C4-2B (cell line): ENCODE measurements at regions not wholly inside any gene's neighbourhood (a gene's known extent, or its start where the extent isn't known, plus 50 kb on each side); places are given as distances from the start of the nearest gene placed in this dataset.

ENCODE experiments used
- H3K27ac ChIP-seq: fragments of 450-650 bp; 2 replicates; pipeline ENCODE4 v1.5.1; 2017
- ZFX ChIP-seq: fragments of 450-650 bp; IDR thresholded peaks from 2 replicates; pipeline ENCODE4 v1.6.1; 2017
- TF ChIP-seq, protein P1 (sequence below): fragments of 450-650 bp; conservative IDR thresholded peaks from 2 replicates; pipeline ENCODE4 v1.5.1; 2017; ENCODE audit warnings: mild to moderate bottlenecking

DNA sequence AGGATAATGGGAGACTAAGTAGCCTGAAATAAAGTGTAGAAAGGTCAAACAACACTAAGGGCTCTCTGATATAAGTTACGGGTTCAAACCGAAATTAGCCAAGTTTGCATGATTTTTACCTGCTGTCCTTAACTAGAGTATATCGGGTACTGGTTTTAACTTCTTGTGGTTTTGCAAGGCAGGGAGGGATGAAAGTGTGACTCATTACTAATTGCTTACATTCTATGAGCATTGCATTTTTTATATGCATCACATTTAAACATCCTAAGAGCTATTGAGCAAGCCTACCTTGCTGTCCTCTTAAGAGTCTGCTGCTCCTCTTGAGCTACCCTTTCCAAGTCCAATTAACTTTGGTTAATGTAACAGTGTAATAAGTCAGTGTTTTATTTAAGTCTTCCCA is 415.4 kb downstream of the SLITRK5 start:
- TF ChIP-seq, protein P1, sequence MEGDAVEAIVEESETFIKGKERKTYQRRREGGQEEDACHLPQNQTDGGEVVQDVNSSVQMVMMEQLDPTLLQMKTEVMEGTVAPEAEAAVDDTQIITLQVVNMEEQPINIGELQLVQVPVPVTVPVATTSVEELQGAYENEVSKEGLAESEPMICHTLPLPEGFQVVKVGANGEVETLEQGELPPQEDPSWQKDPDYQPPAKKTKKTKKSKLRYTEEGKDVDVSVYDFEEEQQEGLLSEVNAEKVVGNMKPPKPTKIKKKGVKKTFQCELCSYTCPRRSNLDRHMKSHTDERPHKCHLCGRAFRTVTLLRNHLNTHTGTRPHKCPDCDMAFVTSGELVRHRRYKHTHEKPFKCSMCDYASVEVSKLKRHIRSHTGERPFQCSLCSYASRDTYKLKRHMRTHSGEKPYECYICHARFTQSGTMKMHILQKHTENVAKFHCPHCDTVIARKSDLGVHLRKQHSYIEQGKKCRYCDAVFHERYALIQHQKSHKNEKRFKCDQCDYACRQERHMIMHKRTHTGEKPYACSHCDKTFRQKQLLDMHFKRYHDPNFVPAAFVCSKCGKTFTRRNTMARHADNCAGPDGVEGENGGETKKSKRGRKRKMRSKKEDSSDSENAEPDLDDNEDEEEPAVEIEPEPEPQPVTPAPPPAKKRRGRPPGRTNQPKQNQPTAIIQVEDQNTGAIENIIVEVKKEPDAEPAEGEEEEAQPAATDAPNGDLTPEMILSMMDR = no peak
- no peak for TF ChIP-seq ZFX

DNA sequence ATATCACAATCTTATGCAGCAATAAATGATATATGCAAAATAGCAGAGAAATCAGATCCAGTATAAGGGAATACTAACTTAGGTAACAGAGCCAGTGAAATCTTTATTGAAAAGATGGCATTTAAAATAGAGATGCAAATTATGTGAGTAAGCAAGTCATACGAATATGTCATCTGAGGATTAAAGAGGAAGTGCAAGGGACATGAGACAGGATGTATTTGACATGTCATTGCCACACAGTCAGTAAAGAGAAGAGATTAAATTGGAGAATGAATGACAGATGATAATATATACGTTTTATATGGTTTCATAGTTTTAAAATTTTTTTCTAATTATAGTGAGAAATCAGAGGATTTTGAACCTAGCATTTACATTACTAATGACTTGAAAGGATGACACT is 426.4 kb downstream of the SLITRK5 start:
- TF ChIP-seq ZFX = no peak
- TF ChIP-seq, protein P1 = no peak

More for the DNA sequence above, 415.4 kb downstream of the SLITRK5 start:
- no peak overlapping the region for H3K27ac ChIP-seq

DNA sequence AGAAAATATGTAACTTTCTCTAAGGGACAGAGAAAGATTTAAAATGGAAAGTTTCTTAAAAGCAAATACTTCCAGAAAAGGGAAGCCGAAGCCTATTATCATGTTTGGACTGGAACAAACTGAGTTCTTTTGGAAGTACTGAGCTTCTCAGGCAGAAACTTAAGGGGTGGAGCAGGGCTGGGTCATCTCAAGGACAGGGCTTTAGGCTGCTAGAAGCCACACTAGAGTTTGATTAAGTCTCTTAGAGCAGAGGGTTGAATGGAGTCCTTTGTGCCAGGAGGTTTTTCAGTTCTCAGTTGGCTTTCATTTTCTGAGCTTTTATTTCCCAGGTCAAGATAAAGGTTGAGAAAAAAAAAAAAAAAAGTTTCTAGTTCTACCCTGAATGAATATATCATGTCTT is 432.7 kb downstream of the SLITRK5 start:
- no peak for TF ChIP-seq ZFX
- no peak overlapping the region for H3K27ac ChIP-seq

More for the DNA sequence above, 426.4 kb downstream of the SLITRK5 start:
- no peak overlapping the region for H3K27ac ChIP-seq

DNA sequence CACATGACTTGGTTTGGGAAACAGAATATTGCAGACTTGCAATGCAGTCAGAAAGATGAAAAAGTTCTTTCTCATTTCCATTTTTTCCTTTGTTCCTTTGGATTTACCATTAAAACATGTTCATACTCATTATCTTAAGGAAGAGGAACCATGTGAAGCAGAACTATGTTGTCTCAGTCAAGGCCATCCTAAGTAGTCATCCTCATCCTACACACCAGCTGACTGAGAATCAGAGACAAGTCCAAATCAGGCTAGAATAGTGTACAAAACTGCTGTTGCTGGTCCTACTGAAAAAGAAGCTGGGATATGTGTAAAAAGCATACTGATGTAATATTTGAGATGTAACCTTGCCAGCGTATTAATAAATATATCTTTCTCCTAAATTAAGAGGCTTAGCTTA is 433.4 kb downstream of the SLITRK5 start:
- no peak overlapping the region for H3K27ac ChIP-seq
- TF ChIP-seq ZFX = no peak
- TF ChIP-seq, protein P1 = no peak

DNA sequence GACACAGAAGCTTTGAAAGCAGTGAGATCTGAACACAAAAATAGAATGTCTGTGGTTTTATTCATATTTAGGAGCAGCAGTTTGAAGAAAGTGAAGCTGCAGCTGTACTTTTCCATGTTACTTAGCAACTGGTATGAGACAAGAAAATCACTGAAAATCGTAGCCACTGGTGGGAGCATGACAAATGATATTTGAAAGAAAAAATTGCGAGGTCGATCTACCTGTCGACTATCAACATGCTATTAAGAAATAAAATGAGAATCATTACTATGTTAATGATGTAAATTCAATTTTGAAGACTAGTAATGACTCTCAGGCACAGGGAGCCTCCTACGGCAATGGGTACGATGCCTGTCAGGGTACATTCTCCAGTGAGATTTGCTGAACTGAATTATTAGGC is 436.4 kb downstream of the SLITRK5 start:
- TF ChIP-seq ZFX = no peak
- TF ChIP-seq, protein P1 = no peak
- no peak overlapping the region for H3K27ac ChIP-seq

DNA sequence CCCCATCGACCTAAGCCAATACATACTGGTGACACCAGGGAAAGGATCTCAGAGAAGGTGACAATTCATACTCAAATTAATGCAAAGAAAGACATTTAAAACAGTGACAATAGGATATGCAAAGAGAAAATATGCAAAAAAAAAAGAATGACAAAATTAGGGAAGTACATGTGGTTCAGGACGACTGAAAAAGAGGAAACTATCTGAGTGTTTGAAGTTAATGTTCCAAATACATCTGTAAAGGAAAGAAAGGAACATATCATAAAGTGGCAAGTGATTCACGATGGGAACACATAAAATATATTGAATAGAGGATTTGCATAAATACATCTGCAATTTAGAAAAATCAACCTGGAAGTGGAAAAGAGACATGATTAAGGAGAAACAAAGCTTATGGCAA is 441.4 kb downstream of the SLITRK5 start:
- TF ChIP-seq, protein P1 = no peak
- no peak for TF ChIP-seq ZFX
- H3K27ac ChIP-seq = no peak overlapping the region

DNA sequence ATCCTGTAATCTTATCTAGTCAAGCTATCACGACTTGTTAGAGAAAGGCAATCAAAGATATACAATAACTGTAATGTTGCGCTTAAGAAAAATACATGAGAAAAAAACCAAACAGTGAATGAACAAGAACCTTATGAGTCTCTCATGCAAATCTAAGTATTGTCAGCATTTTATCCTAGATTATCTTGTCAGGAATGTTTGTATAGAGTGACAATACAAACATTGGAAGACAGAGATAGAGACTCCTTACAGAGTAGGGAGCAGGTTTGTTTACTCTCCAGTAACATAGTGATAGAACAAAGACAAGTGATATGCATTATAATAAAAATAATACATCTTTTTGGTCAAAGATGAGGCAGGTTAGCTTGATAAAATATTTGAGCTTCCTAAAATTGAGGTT is 444.8 kb downstream of the SLITRK5 start:
- H3K27ac ChIP-seq = no peak overlapping the region
- TF ChIP-seq, protein P1 = no peak
- no peak for TF ChIP-seq ZFX

DNA sequence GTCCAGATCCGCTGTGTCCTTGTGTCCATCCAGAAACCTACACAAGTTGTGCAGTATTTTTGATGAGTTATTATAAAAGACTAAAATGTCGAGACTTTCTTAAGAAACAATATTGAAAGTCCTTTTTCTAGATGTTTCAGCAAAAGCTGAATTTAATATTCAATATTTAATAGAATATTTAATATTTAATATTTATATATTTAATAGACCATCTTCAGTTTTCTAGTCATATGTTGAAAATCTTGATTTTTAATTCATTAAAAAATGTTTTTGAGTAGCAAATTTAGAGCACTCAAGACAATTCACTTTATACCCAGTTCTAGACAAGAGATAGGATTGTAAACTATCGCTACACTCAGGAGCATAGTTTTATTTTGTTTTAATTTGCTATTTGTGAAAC is 447.8 kb downstream of the SLITRK5 start:
- H3K27ac ChIP-seq = no peak overlapping the region
- TF ChIP-seq, protein P1 = no peak
- TF ChIP-seq ZFX = no peak
